ENCODE measurements at regions not wholly inside any gene's neighbourhood (a gene's known extent, or its start where the extent isn't known, plus 50 kb on each side); places are given as distances from the start of the nearest gene placed in this dataset.

- Mint-ChIP-seq H3K4me1 (no peaks in the 10 kb centered on the region), H3K27me3 (ENCODE audit: low read depth in 3 of 3) (peaks cover 0 to 2% (median 0%) of the 10 kb centered on the region in 3 donors), H3K4me3 (no peak overlapping the region), H3K27ac (no peak overlapping the region), H3K9me3 (peaks cover 0 to 3% (median 0%) of the 10 kb centered on the region in 7 donors), H3K36me3 (no peaks in the 10 kb centered on the region)
- no peak overlapping the region for H2AFZ ChIP-seq (ENCODE audit: insufficient read depth, low read depth, low read length, poor library complexity, severe bottlenecking)
- H3K4me1 ChIP-seq (ENCODE audit: control insufficient read depth in 1 of 2, insufficient read depth in 2 of 2, low read length in 2 of 2) = no peaks in the 10 kb centered on the region
- no peak for DNase-seq
- H3K9me3 ChIP-seq (replicated peaks in 1 of 2; ENCODE audit: control insufficient read depth in 1 of 2, insufficient read depth in 1 of 2, low read length in 2 of 2) = no peaks in the 10 kb centered on the region
- no CpG with 5 or more reads among the region's 1 CpG for WGBS (ENCODE audit: insufficient coverage)
- H3K4me3 ChIP-seq (replicated peaks in 1 of 3; ENCODE audit: low read depth in 2 of 3, low read length in 3 of 3) = no peak overlapping the region
- no peak overlapping the region for H3K4me2 ChIP-seq (replicated peaks; ENCODE audit: extremely low read depth, low read length, poor library complexity, severe bottlenecking)
- no peaks in the 10 kb centered on the region for H3K36me3 ChIP-seq (replicated peaks in 1 of 2; ENCODE audit: control insufficient read depth in 1 of 2, insufficient read depth in 2 of 2, low read length in 2 of 2)
- no peaks in the 10 kb centered on the region for H3K79me2 ChIP-seq (ENCODE audit: insufficient read depth, low read length)
- no peak overlapping the region for H3K9ac ChIP-seq (ENCODE audit: insufficient read depth, low read length, poor library complexity, severe bottlenecking)
- H3K27me3 ChIP-seq (ENCODE audit: control insufficient read depth in 2 of 2, insufficient read depth in 2 of 2, low read length in 2 of 2) = no peaks in the 10 kb centered on the region
- no peaks in the 10 kb centered on the region for H4K20me1 ChIP-seq (ENCODE audit: insufficient read depth, low read length)
- no peak overlapping the region for H3K27ac ChIP-seq (ENCODE audit: low read depth in 1 of 2, low read length in 2 of 2)
- TF ChIP-seq CTCF (IDR thresholded peaks at IDR 0.05) = no peak
- intact Hi-C loops (cut with micrococcal nuclease) = no loop called here
These were observed 264.3 kb upstream of the ARHGEF26 start for GRCh38 chr3:153856932-153857331.

DNA sequence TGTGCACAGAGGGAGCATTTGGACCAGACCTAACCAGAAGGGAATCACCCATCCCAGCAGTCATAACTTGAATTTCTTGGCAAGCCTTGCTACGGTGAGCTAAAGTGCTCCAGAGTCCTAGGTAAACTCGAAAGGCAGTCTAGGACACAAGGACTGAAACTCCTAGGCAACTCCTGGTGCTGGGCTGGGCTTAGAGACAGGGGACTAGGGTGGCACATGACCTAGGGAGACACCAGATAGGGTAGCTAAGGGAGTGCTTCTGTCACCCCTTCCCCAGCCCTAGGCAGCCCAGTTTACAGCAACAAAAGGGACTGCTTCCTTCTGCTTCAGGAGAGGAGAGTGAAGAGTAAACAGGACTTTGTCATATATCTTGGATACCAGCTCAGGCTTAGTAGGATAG, 256.4 kb upstream of the ARHGEF26 start:
- Mint-ChIP-seq H3K9me3 (peaks cover 0 to 11% (median 6%) of the 10 kb centered on the region in 7 donors), H3K27me3 (ENCODE audit: low read depth in 3 of 3) (no peaks in the 10 kb centered on the region), H3K4me1 (no peaks in the 10 kb centered on the region), H3K4me3 (no peak overlapping the region), H3K36me3 (no peaks in the 10 kb centered on the region), H3K27ac (peak overlapping the region in 1 of 7 donors; percentile 10)
- no peaks in the 10 kb centered on the region for H3K36me3 ChIP-seq (replicated peaks in 1 of 2; ENCODE audit: control insufficient read depth in 1 of 2, insufficient read depth in 2 of 2, low read length in 2 of 2)
- no peak overlapping the region for H3K4me3 ChIP-seq (replicated peaks in 1 of 3; ENCODE audit: low read depth in 2 of 3, low read length in 3 of 3)
- H3K27me3 ChIP-seq (ENCODE audit: control insufficient read depth in 2 of 2, insufficient read depth in 2 of 2, low read length in 2 of 2) = no peaks in the 10 kb centered on the region
- H3K4me1 ChIP-seq (ENCODE audit: control insufficient read depth in 1 of 2, insufficient read depth in 2 of 2, low read length in 2 of 2) = no peaks in the 10 kb centered on the region
- no peaks in the 10 kb centered on the region for H3K9me3 ChIP-seq (replicated peaks in 1 of 2; ENCODE audit: control insufficient read depth in 1 of 2, insufficient read depth in 1 of 2, low read length in 2 of 2)
- no peak overlapping the region for H3K4me2 ChIP-seq (replicated peaks; ENCODE audit: extremely low read depth, low read length, poor library complexity, severe bottlenecking)
- intact Hi-C loops (cut with micrococcal nuclease) = no loop called here
- no peak for DNase-seq
- no CpG with 5 or more reads among the region's 2 CpGs for WGBS (ENCODE audit: insufficient coverage)
- H2AFZ ChIP-seq (ENCODE audit: insufficient read depth, low read depth, low read length, poor library complexity, severe bottlenecking) = no peak overlapping the region
- H3K27ac ChIP-seq (ENCODE audit: low read depth in 1 of 2, low read length in 2 of 2) = no peak overlapping the region
- no peak for TF ChIP-seq CTCF (IDR thresholded peaks at IDR 0.05)
- no peak overlapping the region for H3K9ac ChIP-seq (ENCODE audit: insufficient read depth, low read length, poor library complexity, severe bottlenecking)
- no peaks in the 10 kb centered on the region for H3K79me2 ChIP-seq (ENCODE audit: insufficient read depth, low read length)
- H4K20me1 ChIP-seq (ENCODE audit: insufficient read depth, low read length) = no peaks in the 10 kb centered on the region

All from CD14-positive monocyte (primary cell).